ENCODE measurements at regions not wholly inside any gene's neighbourhood (a gene's known extent, or its start where the extent isn't known, plus 50 kb on each side); places are given as distances from the start of the nearest gene placed in this dataset.
"Not testable (repeated sequence)": the region's sequence is repeated elsewhere in the genome, so short reads cannot be mapped to it uniquely, and the experiment has no call there.

DNA sequence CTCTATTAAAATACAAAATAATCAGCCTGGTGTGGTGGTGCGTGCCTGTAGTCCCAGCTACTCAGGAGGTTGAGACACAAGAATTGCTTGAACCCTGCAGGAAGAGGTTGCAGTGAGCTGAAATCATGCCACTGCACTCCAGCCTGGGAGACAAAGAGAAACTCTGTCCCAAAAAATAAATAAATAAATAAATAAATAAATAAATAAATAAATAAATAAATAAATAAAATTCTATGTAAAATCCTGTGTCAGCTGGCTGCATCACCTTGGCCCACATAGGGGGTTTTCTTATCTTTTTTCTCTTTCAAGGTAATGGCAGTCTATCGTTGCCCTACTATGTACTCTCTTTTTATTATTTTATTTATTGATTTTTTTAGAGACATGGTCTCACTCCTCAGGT is 206.7 kb downstream of the ALG10 start:
- not testable (repeated sequence) for DNase-seq

DNA sequence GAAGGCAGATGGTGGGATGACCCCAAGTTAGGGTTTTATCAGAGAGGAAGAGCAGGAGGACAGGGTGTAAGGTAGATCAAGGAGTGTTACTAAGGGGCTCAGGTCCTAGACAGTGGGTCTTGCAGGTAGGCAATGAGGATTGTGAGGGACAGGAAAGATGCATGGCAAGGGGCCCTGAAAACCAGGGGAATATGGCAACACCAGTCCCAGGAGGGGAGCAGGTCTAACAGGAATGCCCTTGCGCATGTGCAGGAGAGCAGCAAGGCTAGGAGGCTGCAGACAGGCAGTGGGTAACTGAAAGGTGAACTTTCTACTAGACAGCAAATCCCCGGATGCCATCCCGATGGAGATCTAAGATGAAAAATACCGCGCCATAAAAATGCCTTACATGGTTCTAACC is 211.3 kb downstream of the ALG10 start:
- no peak for DNase-seq

DNA sequence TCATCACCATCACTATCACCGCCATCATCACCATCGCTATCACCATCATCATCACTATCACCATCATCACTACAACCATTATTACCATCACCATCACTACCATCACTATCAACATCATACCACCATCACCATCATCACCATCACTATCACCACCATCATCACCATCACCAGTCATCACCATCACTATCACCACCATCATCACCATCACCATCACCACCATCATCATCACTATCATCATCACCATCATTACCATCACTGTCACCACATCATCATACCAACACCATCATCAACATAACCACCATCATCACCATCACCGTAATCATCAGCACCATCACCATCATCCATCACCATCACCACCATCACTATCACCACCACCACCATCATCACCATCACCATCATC is 213.8 kb downstream of the ALG10 start:
- DNase-seq, result no peak

GRCh38 chr12:34244608-34245007 is 222.3 kb downstream of the ALG10 start:
- no peak for DNase-seq

DNA sequence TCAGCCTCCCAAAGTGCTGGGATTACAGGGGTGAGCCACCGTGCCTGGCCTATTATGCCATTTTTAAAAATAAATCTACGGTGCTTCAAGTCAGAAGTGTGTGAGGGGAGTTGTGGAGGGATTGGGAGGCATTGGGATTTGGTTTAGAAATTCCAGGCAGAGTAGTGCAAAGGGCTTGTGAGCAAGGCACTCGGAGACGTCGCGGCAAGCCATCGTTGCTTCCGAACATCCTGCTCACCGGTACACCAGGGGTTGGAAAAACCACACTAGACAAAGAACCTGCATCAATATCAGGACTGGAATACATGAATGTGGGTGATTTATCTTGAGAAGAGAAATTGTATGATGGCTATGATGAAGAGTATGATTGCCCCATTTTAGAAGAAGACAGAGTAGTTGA is 227.0 kb downstream of the ALG10 start:
- DNase-seq, result no peak

GRCh38 chr12:34251879-34252278 is 229.6 kb downstream of the ALG10 start:
- not testable (repeated sequence) for DNase-seq

DNA sequence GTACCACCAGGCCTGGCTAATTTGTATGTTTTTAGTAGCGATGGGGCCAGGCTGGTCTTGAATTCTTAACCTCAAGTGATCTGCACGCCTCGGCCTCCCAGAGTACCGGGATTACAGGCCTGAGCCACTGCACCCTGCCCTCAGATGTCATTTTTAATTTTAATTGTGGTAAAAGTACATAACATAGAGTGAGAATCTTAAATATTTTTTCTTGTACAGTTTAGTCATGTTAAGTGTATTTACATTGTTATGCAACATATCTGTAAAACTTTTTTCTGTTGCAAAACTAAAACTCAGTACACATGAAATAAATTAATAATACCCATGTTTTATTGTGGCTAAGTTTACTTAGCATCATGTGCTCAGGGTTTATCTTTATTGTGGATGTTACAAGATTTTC is 231.4 kb downstream of the ALG10 start:
- no peak for DNase-seq

DNA sequence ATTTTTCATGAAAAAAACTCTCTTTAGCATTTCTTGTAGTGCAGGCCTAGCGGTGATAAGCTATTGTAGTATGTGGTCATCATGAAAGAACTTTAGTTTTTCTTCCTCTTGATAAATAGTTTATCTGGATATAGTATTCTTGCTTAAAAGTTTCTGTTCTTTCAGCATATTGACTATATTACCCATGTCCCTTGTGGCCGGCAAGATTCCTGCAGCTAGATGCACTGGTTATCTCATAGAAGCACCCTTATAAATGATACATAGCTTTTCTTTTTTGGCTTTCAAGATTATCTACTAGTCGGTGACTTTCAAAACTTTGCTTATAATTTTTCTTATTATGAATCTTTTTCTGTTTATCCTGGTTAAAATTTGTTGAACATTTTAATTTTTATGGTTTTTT is 234.8 kb downstream of the ALG10 start:
- no peak for DNase-seq

DNA sequence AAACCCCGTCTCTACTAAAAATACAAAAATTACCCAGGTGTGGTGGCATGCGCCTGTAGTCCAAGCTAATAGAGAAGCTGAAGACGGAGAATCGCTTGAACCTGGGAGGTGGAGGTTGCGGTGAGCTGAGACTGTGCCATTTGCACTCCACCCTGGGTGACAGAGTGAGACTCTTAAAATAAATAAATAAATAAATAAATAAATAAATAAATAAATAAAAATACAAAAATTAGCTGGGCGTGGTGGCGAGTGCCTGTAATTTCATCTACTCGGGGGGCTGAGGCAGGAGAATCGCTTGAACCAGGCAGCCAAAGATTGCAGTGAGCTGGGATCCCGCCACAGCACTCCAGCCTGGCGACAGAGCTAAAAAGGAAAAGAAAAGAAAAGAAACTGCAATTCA is 239.8 kb downstream of the ALG10 start:
- not testable (repeated sequence) for DNase-seq

DNA sequence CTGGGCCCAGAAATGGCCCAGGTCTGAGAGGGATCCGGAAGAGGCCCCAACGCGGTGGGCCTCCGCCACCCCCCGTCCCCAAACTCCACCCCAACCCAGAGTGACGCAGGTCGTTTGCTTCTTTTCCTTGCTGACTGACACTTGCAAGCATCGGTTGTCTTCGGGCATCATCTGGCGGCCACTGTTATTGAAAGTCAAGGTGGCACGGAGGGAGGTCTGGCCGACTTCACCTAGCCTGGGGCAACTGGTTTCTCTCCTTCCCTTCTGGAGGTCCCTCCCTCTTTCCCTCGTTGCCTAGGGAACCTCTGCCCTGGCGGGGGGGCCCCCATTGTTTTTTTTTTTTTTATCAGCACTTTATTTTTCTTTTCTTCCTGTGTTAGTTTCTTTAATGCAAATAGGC is 241.8 kb downstream of the ALG10 start:
- DNase-seq, result no peak

DNA sequence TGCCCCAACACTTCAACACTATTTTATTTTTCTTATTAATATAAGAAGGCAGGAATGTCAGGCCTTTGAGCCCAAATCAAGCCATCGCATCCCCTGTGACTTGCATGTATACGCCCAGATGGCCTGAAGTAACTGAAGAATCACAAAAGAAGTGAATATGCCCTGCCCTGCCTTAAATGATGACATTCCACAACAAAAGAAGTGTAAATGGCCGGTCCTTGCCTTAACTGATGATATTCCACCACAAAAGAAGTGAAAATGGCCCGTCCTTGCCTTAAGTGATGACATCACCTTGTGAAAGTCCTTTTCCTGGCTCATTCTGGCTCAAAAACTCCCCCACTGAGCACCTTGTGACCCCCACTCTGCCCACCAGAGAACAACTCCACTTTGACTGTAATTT is 251.4 kb downstream of the ALG10 start:
- DNase-seq, result not testable (repeated sequence)

DNA sequence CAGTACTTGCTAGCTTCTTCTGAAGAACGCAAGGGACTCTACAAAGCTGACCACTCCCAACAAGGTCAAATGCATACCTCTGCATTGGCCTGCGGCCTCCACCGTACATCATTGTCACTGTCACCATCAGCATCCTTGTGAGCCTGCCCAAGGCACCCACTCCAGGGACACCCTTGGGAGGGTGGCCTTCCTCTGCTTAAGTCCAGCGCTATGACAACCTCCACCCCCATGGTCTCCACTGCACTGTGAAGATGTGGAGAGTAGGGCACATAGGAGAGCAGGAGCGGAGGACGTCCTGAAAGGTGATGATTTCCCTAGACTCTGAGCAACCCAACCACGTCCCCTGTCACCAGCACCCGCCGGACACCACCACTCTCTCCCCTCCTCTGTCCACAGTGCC is 252.8 kb downstream of the ALG10 start:
- DNase-seq, result no peak

DNA sequence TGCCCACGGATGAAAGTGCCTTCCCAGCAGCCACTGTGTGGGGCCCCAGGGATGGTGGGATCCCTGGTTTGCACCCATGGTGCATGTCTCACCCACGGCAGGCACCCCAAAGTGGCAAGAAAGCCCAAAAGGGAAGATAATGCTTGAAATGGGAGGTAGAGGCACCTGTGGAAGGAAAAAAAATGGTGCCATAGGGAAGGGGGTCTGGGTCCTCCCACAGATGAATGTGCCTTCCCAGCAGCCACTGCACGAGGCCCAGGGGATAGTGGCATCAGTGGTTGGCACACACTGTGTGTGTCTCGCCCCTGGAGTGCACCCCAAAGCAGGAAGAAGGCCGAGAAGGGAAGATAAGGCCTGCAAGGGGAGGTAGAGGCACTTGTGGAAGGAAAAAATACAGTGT is 264.2 kb downstream of the ALG10 start:
- no peak for DNase-seq

DNA sequence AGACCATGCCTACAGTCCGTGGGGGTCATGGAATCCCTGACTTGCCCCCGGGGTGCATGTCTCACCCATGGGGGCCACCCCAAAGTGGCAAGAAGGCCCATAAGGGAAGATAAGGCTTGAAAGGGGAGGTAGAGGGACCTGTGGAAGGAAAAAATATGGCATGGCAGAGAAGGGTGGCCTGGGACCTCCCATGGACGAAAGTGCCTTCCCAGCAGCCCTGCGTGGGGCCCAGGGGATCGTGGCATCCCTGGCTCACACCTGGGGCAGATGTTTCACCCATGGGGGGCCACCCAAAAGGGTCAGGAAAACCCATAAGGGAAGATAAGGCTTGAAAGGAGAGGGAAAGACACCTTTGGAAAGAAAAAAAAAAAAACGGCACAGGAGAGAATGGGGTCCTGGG is 264.6 kb downstream of the ALG10 start:
- no peak for DNase-seq

- DNase-seq, result no peak
Measured at GRCh38 chr12:34287437-34287836, 265.1 kb downstream of the ALG10 start.

DNA sequence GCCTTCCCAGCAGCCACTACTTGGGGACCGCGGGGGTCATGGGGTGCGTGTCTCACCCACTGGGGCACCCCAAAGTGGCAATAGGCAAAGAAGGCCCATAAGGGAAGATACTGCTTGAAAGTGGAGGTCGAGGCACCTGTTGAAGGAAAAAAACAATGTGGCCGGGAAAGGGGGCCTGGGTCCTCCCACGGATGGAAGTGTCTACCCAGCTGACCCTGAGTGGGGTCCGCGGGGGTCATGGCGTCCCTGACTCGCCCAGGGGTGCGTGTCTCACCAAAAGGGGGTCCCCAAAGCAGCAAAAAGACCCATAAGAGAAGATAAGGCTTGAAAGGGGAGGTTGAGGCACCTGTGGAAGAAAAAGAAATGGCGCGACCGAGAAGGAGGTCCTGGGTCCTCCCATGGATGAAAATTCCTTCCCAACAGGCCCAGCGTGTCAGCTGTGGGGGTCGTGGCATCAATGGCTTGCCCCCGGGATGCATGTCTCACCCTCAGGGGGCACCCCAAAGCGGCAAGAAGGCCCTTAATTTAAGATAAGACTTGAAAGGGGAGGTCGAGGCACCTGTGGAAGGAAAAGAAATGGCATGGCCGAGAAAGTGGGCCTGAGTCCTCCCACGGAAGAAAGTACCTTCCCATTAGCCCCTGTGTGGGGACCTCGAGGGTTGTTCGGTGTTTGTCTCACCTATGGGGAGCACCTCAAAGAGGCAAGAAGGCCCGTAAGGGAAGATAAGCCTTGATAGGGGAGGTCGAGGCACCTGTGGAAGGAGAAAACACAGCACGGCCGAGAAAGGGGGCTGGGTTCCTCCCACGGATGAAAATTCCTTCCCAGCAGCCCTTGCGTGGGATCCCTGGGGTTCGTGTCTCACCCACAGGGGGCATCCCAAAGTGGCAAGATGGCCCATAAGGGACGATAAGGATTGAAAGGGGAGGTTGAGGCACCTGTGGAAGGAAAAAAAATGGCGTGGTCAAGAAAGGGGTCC is 266.0 kb downstream of the ALG10 start:
- no peak for DNase-seq

- DNase-seq, result no peak
Measured at GRCh38 chr12:34288963-34289345, 266.7 kb downstream of the ALG10 start.

DNA sequence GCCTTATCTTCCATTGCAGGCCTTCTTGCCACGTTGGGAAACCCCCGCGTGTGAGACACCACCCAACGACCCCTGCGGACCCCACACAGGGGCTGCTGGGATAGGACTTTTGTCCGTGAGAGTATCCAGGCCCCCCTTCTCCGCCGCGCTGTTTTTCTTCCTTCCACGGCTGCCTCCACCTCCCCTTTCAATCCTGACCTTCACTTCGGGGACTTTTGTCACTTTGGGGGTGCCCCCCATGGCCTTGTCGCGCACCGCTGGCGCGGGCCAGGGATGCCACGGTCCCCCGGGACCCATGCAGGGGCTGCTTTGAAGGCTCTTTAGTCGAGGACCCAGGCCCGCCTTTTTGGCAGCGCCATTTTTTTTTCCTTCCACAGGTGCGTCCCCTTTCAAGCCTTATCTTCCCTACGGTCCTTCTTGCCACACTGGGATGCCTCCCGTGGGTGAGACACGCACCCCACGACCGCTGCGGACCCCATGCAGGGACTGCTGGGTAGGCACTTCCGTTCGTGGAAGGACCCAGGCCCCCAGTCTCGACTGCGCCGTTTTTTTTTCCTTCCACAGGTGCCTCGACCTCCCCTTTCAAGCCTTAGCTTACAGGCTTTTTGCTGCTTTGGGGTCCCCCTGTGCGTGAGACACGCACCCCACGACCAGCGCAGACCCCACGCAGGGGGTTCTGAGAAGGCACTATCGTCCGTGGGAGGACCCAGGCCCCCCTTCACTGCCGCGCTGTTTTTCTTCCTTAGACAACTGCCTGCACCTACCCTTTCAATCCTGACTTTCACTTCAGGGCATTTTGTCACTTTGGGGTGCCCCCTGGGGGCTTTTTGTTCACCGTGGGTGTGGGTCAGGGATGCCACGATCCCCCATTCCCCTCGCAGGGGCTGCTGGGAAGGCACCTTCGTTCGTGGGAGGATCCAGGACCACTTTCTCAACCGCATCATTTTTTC is 267.4 kb downstream of the ALG10 start:
- no peak for DNase-seq

DNA sequence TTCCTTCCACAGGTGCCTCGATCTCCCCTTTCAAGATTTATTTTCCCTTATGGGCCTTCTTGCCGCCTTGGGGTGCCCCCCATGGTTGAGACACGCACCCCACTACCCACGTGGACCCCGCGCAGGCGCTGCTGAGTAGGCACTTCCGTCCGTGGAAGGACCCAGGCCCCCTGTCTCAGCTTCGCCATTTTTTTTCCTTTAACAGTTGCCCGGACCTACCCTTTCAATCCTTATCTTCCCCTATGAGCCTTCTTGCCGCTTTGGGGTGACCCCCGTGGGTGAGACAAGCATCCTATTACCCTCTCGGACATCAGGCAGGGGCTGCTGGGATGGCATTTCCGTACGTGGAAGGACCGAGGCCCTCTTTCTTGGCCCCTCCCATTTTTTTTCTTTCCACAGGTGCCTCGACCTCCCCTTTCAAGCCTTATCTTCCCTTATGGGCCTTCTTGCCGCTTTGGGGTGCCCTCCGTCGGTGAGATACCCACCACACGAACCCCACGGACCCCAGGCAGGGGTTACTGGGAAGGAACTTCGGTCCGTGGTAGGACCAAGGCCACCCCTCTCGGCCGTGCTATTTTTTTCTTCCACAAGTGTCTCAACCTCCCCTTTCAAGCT is 268.2 kb downstream of the ALG10 start:
- DNase-seq, result no peak

DNA sequence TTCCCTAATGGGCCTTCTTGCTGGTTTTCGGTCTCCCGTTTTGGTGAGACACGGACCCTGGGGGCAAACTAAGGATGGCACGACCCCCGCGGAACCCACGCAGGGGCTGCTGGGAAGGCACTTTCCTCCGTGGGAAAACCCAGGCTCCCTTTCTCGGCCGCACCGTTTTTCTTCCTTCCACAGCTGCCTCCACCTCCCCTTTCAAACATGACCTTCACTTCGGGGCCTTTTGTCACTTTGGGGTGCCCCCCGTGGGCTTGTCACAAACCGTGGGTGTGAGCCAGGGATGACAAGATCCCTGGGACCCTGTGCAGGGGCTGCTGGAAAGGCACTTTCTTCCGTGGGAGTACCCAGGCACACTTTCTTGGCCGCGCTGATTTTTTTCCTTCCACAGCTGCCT is 268.7 kb downstream of the ALG10 start:
- no peak for DNase-seq

DNA sequence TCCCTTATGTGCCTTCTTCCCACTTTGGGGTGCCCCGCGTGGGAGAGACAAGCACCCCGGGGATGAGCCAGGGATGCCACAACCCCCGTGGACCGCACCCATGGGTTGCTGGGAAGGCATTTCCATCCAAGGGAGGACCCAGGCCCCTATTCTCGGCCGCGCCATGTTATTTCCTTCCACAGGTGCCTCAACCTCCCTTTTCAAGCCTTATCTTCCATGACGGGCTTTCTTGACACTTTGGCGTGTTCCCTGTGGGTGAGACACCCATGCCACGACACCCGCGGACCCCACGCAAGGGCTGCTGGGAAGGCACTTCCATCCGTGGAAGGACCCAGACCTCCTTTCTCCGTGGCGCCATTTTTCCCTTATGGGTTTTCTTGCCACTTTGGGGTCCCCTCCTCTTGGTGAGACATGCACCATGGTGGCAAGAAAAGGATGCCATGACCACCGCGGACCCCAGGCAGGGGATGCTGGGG is 269.2 kb downstream of the ALG10 start:
- no peak for DNase-seq

DNA sequence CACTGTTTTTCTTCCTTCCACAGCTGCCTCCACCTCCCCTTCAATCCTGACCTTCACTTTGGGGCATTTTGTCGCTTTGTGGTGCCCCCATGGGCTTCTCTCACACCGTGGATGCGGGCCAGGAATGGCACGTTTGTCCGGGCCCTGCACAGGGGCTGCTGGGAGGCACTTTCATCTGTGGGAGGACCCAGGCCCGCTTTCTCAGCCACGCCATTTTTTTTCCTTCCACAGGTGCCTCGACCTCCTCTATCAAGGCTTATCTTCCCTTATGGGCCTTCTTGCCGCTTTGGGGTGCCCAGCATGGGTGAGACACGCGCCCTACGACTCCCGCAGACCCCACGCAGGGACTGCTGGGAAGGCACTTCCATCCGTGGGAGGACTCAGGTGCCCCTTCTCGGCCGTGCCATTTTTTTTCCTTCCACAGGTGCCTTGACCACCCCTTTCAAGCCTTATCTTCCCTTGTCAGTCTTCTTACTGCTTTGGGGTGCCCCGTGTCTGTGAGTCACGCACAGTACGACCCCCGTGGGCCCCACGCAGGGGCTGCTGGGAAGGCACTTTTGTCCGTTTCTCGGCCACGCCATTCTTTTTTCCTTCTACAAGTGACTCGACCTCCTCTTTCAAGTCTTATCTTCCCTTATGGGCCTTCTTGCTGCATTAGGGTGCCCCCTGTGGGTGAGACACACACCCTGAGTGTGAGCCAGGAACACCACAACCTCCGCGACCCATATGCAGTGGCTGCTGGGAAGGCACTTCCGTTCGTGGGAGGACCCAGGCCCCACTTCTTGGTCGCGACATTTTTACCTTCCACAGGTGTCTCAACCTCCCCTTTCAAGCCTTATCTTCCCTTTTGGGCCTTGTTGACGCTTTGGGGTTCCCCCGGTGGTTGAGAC is 270.7 kb downstream of the ALG10 start:
- no peak for DNase-seq

Measured in inflammatory macrophage treated with lipopolysaccharide for 4 hours (primary cell).